T-helper 17 cell (primary cell): ENCODE measurements at regions not wholly inside any gene's neighbourhood (a gene's known extent, or its start where the extent isn't known, plus 50 kb on each side); places are given as distances from the start of the nearest gene placed in this dataset.

Experiments
- ATAC-seq: fragments of 150-1000 bp; cut with Tn5 transposase; 2 replicates; pipeline ENCODE4 v1.10.0; 2021; ENCODE audit warnings: mild to moderate bottlenecking, moderate library complexity
- DNase-seq, 3 donors: peaks; one replicate each; pipeline versions ENCODE4 v3.0.0 to v3.0.0-alpha.2; 2020 to 2021
- H3K9me3 ChIP-seq: one replicate; pipeline ENCODE4 v1.7.0; 2013; ENCODE audit warnings: low read length, mild to moderate bottlenecking; ENCODE audit not compliant: control insufficient read depth, poor library complexity, severe bottlenecking
- H3K27ac Mint-ChIP-seq: one replicate; pipeline ENCODE4 v1.8.0; 2022; ENCODE audit warnings: mild to moderate bottlenecking, moderate library complexity, mixed read lengths
- H3K27me3 Mint-ChIP-seq: one replicate; pipeline ENCODE4 v1.8.0; 2022; ENCODE audit warnings: mixed read lengths
- H3K36me3 Mint-ChIP-seq: one replicate; pipeline ENCODE4 v1.8.0; 2022; ENCODE audit warnings: low read depth, mixed read lengths
- H3K4me1 Mint-ChIP-seq: one replicate; pipeline ENCODE4 v1.8.0; 2022; ENCODE audit warnings: mild to moderate bottlenecking, mixed read lengths
- H3K4me3 Mint-ChIP-seq: one replicate; pipeline ENCODE4 v1.8.0; 2022; ENCODE audit warnings: mild to moderate bottlenecking, moderate library complexity, mixed read lengths

DNA sequence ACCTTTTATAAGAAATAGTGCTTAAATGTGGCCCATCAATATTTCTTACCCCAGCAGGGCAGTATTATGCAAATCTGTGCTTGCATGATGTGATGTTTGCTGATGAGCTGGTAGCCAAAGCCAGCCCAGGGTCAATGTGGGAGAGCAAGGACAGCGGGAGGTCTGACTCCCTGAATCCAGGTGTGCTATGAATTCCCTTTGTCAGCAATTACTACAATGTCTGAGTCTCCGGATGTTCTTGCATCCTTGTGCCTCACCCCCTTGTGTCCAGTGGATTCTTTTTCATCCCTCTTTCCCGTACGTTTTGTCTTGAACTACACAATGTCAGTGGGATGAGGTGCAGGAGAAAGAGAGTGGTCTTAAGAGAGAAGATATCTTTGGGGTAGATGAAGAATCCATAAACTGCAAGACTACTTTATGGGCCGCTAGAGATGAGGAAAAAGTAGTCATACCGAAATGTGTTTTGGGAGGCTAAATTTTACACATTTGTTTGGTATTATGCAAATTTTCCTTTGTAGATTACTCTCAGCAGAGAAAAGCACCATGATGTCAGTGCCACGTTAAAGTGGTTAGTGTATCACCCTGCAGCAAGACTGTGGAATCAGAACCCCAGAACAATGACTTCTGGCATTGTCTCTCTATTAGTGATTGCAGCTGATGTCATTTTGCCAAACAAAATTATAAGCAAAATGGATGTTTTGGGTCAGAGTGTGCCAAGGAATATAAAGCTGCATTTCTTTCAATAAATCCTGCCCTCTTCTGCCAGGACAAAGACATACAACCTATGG, 53.5 kb upstream of the TSHZ3 start:
- H3K4me1 Mint-ChIP-seq: no peaks in the 10 kb centered on the region
- H3K4me3 Mint-ChIP-seq: no peak overlapping the region
- no peaks in the 10 kb centered on the region for H3K36me3 Mint-ChIP-seq
- no peak overlapping the region for H3K27ac Mint-ChIP-seq
- H3K9me3 ChIP-seq: no peaks in the 10 kb centered on the region
- DNase-seq: no peak
- H3K27me3 Mint-ChIP-seq: peaks cover 71% of the 10 kb centered on the region
- ATAC-seq: no peak

DNA sequence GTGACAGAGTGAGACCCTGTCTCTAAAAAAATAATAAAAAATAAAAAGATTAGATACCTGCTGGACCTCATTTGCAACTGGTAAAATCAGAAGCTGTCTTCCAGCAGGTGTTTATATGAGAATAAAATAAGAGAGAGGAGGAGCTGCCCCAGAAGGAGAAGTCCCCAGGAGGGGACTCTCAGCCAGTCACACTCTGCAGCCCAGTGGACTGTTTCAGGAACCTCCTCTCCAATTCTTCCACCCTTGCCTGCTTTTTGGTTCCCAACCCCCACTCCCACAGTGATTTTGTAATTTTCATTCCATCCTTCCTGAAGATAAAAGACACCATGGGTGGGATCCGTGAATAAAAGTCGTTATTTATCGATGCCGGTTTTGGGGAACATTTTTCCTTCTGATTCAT, 56.9 kb upstream of the TSHZ3 start:
- H3K27me3 Mint-ChIP-seq: peaks cover 47% of the 10 kb centered on the region
- no peak overlapping the region for H3K27ac Mint-ChIP-seq
- ATAC-seq: no peak

DNA sequence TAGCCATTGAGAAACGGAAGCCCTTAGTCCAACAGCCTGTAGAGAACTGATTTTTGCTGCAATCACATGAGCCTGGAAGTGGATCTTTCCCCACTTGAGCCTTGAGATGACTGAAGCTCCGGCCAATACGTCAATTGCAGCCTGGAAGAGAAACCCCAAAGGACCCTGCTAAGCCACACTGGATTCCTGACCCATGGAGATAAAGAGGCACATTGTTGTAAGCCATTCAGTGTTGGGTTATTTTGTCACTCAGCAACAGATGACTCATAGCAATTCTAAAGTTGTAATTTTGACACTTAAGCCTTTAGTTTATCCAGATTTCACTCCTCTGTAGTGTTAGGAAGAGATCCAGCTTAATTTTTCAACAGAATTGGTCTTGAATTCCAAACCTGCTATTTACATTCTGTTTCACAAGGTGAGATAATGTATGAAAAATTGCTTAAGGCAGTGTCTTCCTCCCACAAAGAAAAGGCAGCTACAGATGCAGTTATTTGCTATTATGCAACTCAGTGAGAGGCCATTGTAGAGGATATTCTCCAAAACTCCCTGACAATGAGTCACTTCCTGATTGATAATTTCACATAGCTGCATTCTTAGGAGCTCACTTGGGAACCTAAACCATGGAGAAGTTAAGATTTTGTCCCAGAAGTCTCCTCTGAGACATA, 59.4 kb upstream of the TSHZ3 start:
- no peaks in the 10 kb centered on the region for H3K9me3 ChIP-seq
- Mint-ChIP-seq H3K4me1 (no peaks in the 10 kb centered on the region), H3K36me3 (no peaks in the 10 kb centered on the region), H3K27me3 (peaks cover 38% of the 10 kb centered on the region), H3K27ac (no peak overlapping the region), H3K4me3 (no peak overlapping the region)
- ATAC-seq (no peak), DNase-seq (no peak)

More for the DNA sequence above, 56.9 kb upstream of the TSHZ3 start:
- Mint-ChIP-seq H3K36me3 (no peaks in the 10 kb centered on the region), H3K4me3 (no peak overlapping the region), H3K4me1 (no peaks in the 10 kb centered on the region)
- no peak for DNase-seq
- no peaks in the 10 kb centered on the region for H3K9me3 ChIP-seq

DNA sequence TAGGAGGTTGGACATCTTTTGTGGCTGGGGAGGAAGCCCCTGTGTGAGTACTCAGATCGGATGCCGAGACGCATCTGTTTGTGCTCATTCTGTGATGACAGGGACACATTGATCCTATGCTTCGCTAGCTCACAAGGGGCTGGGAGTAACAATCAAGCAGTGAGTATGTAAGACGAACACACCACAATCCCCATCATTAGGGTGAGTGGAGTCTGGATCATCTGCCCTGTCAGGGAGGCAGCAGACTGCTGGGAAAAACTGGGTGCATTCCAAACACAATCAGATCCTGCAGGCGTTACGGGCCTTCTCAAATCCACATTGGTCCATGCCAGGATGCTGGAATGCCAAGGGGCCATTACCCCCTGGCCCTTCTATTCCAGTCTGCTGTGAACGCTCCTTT, 64.1 kb upstream of the TSHZ3 start:
- Mint-ChIP-seq H3K4me3 (no peak overlapping the region), H3K4me1 (no peaks in the 10 kb centered on the region), H3K36me3 (no peaks in the 10 kb centered on the region), H3K27ac (no peak overlapping the region), H3K27me3 (peaks cover 45% of the 10 kb centered on the region)
- no peak for DNase-seq
- ATAC-seq: no peak
- no peaks in the 10 kb centered on the region for H3K9me3 ChIP-seq

DNA sequence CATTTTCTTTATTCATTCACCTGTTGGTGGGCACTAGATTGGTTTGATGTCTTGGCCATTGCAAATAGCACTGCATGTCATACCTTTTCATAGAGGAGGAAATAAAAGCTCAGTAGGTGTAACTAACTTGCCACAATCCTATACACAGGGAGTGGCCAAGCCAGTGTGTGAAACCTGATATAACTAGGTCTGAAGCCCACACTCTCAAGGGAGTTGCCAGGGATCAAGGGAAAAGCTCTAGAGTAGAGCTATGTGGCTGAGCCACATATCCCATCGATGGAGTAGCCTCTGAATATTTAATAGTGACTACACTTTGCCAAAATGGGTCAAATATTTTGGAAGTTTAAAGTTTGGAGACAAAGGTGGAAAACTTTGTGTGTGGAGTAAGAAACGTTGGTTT, 66.1 kb upstream of the TSHZ3 start:
- H3K27ac Mint-ChIP-seq: no peak overlapping the region
- DNase-seq: no peak
- ATAC-seq: no peak
- no peaks in the 10 kb centered on the region for H3K9me3 ChIP-seq
- no peaks in the 10 kb centered on the region for H3K4me1 Mint-ChIP-seq
- no peaks in the 10 kb centered on the region for H3K36me3 Mint-ChIP-seq
- no peak overlapping the region for H3K4me3 Mint-ChIP-seq
- H3K27me3 Mint-ChIP-seq: peaks cover 57% of the 10 kb centered on the region

DNA sequence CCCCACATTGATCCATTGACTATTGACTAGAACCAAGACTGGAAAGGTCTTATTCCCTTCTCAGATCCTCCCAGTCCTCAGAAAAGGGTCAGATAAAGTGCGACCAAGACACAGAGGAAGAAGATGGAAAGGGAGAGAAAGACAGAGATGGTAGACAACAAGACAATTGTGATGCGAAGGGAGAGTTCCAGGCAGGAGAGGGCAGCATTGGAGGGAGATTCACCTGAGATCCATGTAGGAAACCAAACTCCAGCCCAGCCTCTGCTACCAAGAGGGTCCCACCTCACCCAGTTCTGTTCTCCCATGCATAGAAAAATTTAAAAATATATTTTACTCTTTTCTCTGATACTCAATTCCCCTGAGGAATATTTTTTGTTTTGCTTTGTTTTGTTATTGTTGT, 67.3 kb upstream of the TSHZ3 start:
- no peaks in the 10 kb centered on the region for H3K9me3 ChIP-seq
- Mint-ChIP-seq H3K4me3 (no peak overlapping the region), H3K4me1 (no peaks in the 10 kb centered on the region), H3K27ac (no peak overlapping the region), H3K27me3 (peaks cover 68% of the 10 kb centered on the region), H3K36me3 (no peaks in the 10 kb centered on the region)
- no peak for ATAC-seq
- no peak for DNase-seq

DNA sequence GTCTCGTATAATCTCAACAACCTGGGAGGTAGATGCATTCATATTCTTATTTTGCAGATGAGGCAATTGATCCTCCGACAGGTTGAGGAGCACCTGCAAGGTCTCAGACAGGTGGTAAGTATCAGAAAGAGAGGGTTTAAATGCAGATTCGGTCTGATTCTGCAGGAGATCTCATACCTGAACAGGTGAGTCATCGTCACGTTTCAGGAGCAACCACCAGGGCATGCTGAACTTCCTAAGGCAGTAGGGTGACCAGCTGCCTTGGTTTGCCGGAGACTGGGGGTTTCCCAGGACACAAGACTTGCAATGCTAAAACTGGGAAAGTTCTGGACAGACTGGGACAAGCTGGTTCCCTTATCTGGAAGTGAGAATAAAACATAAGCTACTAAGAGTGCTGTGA, 68.8 kb upstream of the TSHZ3 start:
- no peaks in the 10 kb centered on the region for H3K36me3 Mint-ChIP-seq
- DNase-seq (no peak), ATAC-seq (no peak)
- no peaks in the 10 kb centered on the region for H3K4me1 Mint-ChIP-seq
- H3K4me3 Mint-ChIP-seq: no peak overlapping the region
- no peak overlapping the region for H3K27ac Mint-ChIP-seq
- H3K27me3 Mint-ChIP-seq: peaks cover 77% of the 10 kb centered on the region
- H3K9me3 ChIP-seq: no peaks in the 10 kb centered on the region

DNA sequence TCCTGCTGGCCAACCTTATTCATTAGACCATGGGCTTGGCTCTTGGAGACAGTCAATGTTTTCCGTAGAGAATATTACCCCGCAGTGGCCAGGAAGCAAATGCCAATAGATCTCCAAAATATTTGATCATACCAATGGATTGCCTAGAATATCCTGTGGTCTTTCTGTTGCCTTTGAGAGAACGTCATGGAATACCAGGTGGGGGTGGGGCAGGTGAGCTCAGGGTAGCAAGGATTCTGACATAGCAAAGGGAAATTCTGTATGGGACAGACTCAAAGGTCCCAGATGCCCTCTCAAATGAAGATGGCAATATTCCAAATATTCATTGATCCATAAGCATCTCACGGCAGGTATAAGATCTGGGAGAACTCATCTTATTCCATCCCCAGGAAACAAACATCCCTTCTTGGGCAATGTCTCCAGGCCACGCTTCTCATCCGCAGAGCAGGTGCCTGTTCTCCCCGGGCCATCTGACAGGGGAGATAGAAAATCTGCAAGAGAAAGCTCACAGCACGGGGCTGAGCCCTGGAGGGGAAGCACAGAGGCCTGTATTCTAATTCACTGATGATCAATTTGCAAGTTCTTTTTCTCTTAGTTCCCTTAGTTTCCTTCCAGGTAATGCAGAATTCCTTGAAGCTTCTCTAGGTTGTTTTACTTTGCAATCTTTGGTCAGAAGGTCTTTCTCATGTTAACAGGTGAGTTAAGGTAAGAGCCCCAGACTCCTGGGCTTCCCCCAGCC, 69.6 kb upstream of the TSHZ3 start:
- H3K27ac Mint-ChIP-seq: no peak overlapping the region
- H3K36me3 Mint-ChIP-seq: no peaks in the 10 kb centered on the region
- ATAC-seq (no peak), DNase-seq (no peak)
- no peaks in the 10 kb centered on the region for H3K9me3 ChIP-seq
- H3K27me3 Mint-ChIP-seq: peaks cover 74% of the 10 kb centered on the region
- no peaks in the 10 kb centered on the region for H3K4me1 Mint-ChIP-seq
- no peak overlapping the region for H3K4me3 Mint-ChIP-seq

DNA sequence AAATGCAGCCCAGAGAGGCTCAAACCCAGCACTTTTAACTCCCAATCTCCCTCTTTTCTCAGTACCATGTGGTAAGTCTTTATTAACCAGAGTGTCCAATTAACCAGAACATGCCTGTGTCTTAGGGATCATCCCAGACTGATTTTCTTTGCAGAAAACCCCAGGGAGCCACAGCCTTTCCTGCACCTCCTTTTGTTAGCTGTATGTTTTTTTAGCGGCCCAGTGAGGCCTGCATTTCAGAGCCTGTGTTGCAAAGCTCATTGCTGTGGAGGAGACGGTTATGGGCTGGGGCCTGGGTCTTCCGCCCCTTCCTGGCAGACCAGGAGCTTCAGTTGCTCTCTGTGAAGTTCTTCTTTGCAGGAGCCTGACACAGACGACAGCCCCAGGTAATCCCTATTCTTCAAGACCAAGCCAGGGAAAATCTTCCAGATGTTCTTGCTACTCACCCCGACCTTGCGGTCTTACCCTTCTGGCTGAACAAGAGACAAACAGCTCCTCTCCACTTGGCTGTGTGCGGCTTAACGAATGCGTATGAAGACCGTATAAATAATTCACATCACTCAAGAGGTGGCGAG, 70.7 kb upstream of the TSHZ3 start:
- ATAC-seq: no peak
- DNase-seq: no peak
- Mint-ChIP-seq H3K4me1 (no peaks in the 10 kb centered on the region), H3K27me3 (peaks cover 77% of the 10 kb centered on the region), H3K4me3 (no peak overlapping the region), H3K36me3 (no peaks in the 10 kb centered on the region), H3K27ac (no peak overlapping the region)
- H3K9me3 ChIP-seq: no peaks in the 10 kb centered on the region

DNA sequence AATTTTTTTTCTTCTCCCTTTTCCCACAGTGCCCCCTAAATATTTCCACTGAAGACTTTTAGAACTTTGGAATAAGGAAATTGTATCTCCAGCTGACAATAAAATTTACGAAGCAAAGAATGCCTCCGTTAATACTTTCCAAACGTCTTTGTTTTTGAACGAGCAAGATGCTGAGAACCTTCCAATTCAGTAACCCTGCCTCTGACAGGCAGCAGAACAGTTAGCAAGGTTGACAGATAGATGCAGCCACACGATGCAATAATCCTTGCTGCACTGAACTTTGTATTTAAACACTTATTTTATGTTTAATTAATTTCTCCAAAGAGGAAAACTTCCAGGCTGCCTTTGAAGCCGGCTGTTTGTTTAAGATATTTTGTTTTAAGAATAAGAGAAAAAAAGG, 71.8 kb upstream of the TSHZ3 start:
- no peak overlapping the region for H3K4me3 Mint-ChIP-seq
- no peaks in the 10 kb centered on the region for H3K9me3 ChIP-seq
- no peak for ATAC-seq
- H3K27ac Mint-ChIP-seq: no peak overlapping the region
- no peak for DNase-seq
- no peaks in the 10 kb centered on the region for H3K36me3 Mint-ChIP-seq
- H3K27me3 Mint-ChIP-seq: peaks cover 73% of the 10 kb centered on the region
- H3K4me1 Mint-ChIP-seq: no peaks in the 10 kb centered on the region

DNA sequence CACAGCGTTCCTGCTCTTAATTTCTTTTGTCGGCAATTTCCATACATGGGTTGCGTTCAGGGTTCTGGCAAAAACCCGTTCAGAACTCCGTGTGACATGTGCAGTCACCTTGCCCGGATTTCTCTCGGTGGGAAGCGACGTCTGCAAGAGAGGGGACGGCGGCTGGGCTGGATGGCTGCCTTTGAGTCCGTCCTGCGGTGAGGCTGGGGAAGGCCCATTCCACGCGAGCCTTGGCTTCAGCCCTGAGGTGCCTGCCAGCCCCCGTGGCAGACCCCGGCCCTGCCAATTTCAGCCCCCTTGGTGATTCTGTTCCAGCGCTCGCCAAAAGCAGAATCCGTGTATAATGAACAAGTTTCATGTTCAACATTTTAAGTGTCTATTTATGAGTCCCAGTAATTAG, 72.6 kb upstream of the TSHZ3 start:
- no peak overlapping the region for H3K27ac Mint-ChIP-seq
- peaks cover 68% of the 10 kb centered on the region for H3K27me3 Mint-ChIP-seq
- H3K36me3 Mint-ChIP-seq: no peaks in the 10 kb centered on the region
- no peak for ATAC-seq
- no peaks in the 10 kb centered on the region for H3K4me1 Mint-ChIP-seq
- DNase-seq: no peak
- H3K4me3 Mint-ChIP-seq: no peak overlapping the region
- no peaks in the 10 kb centered on the region for H3K9me3 ChIP-seq

DNA sequence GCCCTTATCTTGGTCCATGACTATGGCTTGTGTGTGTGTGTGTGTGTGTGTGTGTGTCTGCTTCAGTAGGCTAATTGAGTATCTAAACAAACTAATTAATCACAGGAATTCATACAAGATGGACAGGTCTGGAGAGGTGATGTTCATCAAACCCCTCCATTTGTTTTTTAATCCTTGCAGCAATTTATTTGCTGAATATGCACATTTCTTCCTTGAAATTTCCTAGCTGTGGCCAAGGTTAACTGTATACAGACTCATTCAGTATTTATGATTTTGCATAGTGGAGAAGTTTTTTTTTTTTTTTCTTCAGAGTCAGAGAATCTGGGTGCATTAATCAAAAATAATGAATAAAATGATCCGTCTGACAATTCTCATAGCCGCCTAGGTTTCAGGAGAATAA, 74.7 kb upstream of the TSHZ3 start:
- no peaks in the 10 kb centered on the region for H3K4me1 Mint-ChIP-seq
- ATAC-seq (no peak), DNase-seq (no peak)
- no peak overlapping the region for H3K4me3 Mint-ChIP-seq
- H3K27me3 Mint-ChIP-seq: peaks cover 47% of the 10 kb centered on the region
- H3K9me3 ChIP-seq: no peaks in the 10 kb centered on the region
- H3K36me3 Mint-ChIP-seq: no peaks in the 10 kb centered on the region
- no peak overlapping the region for H3K27ac Mint-ChIP-seq

DNA sequence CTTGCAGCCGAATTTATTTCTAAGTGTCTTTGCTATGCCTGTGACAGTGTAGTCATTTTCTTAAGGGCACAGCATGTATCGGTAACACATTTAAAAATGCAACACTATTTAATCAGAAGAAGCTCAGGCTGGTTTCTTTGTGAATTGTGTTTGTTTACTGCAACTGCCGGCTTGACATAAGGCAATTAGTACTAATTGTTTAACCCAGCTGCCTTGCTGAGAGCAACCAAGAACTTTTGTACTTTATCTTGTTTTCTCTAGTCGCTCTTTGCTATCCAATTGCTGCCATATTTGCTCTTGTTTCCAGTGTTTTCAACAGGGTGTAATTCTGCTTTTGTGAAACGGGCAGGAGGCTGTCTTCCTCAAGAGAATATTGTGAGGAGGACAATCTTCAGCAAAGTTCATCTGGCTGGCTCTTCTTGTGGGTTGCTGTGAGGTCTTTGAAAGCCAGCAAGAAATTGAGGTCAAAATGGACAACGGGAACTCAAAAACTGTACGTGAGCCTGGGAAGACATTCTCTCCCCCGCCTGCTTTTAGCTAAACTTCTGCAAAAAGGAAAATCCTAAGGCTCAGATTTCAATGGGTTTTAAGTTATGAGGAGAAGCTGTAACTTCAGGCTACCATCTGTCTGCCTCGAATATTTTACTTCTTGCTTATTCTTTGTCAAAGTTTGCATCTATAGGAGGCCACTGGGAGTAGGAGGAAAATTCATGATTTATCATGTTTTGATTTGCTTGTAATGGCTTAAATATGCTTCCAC, 75.8 kb upstream of the TSHZ3 start:
- ATAC-seq (no peak), DNase-seq (no peak)
- H3K27me3 Mint-ChIP-seq: peaks cover 41% of the 10 kb centered on the region
- no peaks in the 10 kb centered on the region for H3K9me3 ChIP-seq
- no peak overlapping the region for H3K4me3 Mint-ChIP-seq
- no peaks in the 10 kb centered on the region for H3K36me3 Mint-ChIP-seq
- no peaks in the 10 kb centered on the region for H3K4me1 Mint-ChIP-seq
- no peak overlapping the region for H3K27ac Mint-ChIP-seq
